Epidermal melanocyte (primary cell): ENCODE measurements at regions not wholly inside any gene's neighbourhood (a gene's known extent, or its start where the extent isn't known, plus 50 kb on each side); places are given as distances from the start of the nearest gene placed in this dataset.
"Not testable (repeated sequence)": the region's sequence is repeated elsewhere in the genome, so short reads cannot be mapped to it uniquely, and the experiment has no call there.

Source experiments
- DNase-seq: peaks from one replicate; pipeline ENCODE4 v3.0.0; 2011; ENCODE audit warnings: low spot score; ENCODE audit not compliant: insufficient read length

DNA sequence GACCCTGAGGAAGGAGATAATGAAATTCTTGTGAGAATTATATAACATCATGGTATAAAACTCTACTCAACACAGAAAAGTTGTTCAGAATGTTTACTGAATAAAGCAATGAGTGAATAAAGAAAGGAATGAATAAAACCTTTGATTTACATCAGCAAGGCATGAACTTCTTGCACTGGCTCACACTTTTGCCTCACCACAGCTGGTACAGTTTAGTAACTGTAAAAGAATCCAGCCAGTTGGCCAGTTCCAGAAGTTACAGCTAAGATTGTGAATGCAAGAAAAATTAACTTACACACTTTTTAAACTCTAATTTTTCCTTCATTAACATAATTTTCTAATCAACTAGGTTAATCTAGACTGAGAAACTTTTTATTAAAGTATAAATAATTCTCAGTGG is 490.9 kb downstream of the NFIB start:
- DNase-seq = no peak

DNA sequence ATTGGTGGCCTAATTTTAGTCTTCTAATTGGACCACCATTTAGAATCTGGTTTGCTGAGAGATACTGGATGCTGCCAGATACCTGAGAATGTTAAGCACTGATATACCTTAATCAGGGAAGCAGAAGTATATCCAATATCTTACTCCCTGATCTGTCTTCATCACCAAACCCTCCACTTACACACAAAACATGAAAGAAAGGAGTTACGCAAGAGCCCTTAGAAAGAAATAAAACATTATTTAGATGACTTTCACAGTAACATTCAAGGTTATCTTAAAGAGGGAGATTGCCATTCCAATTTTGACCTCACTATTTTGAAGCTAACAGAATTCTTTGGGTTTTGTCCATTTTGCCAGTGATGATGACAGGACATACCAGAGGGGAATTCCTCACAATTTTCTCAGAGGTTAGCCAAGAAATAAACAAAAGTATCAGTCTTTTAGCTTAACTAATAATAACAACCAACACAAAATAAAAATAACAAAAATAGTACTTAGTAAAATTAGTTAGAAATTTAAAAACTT is 496.1 kb downstream of the NFIB start:
- DNase-seq = no peak

DNA sequence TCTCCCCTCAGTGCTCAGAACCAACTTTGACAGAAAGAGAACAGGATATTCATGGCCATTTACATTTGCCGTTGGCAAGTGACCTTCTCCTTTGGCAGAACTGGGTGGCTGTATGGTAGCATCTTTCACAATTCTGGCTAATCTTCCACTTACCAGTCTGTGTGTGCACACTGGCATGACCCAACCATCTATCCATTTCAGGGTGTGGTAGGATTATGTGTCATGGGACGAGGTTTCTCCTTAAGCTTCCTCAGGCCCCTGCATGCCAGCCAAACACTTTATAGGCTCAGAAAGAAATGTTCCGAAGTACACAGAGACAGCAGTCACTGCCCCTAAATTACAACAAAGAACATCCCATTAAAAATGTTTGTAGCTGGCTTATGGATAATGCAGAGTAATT is 497.1 kb downstream of the NFIB start:
- no peak for DNase-seq

DNA sequence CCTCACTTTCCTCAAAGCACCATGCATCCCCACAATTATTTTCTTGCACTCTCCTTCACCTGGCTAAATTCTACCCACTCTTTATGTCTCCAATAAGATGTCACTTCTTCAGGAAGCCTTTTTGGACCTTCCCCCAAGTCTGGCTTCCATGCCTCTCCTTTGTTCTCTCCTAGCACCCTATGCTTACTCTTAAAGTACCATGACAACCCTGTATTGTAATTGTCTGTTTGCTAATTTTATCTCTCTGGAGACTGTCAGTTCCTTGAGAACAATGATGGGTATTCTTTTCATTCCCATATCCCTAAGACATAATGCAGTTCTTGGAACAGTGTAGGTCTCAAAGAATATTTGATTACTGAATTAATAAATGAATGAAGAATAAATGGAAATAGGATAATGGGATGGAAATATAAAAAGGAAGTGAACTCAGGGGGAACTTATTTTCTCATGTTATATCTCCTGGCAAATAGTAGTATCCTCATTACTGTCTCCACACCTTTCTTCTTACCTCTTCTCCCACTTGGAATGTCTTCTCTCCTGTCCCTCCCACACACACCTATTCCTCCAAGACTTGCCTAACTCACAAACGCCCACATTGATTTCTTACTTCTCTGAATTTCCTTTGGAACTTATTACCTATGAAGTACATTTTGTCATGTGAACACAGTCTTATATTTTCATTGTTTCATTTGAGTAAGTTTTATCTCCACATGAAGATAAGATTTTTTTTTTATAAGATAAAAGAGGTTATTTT is 499.1 kb downstream of the NFIB start:
- no peak for DNase-seq

DNA sequence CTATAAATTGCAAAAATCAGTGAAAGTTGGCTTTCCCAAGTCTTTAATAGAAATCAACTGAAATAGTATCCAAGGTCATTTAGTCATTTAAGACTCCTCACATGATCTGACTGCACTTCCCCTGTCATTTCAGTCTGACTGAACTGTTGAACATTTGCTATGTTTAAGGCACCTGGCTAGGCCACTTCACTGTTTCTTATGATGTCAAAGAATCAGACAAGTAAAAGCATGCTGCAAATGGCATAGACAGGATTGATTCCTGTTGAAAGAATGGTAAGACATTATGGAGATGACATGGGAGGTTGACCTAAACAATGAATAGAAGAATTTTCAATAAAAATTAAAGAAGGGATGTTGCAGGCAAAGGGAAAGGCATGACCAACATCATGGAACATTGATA is 502.1 kb downstream of the NFIB start:
- no peak for DNase-seq

DNA sequence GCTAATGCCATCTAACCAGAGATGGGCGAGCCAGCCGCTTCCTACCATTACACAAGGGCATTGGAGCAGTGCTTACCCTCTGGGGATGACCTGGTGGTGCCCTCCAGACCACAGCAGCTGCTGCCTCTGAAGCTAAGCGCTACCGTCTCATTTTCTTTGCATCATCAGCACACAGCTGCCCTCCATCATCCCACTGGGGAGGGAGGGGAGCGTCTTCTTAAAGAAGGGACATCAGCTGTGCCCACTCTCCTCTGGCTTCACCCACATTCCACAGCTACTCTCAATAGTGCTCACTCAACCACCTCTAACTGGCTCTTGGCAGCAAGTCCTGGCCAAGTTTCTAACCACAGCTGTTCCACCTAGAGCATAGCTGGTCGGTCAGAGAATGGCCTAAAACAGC is 503.4 kb downstream of the NFIB start:
- no peak for DNase-seq

DNA sequence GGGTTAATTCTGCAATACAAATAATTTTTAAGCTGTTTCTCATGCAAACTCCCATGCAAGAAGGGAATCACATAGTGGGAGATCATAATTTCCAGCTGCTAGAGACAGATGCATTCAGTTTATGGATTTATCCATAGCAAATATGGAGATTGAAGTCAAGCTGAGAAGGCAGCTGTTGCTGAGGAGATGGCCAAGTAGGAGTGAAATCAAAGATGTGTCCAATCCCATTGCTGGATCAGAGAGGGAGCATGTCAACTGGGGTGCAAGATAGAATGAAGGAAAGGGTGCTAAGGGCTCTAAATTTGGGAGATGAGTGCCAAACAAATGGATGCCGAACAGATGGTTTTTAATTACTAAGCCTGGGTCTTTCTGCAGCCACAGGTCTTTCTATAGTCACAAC is 504.5 kb downstream of the NFIB start:
- DNase-seq = no peak

DNA sequence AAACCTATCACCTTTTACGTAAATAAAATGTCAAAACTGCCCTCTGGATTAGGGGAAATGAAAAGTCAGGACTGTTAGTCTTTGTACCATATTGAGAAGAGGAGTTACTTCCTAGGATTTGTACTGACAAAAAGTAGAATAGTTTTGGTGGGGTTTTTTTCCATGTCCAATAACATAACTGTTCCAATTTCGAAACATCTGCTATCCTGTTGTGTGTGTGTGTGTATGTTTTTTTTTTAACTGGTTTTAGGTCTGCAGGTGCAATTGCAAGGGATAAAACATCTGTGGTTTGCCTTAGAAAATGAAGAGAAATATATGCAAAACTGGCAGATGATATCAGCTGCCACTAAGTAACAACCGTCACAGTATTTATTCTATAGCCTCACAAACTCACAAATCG is 506.8 kb downstream of the NFIB start:
- no peak for DNase-seq

DNA sequence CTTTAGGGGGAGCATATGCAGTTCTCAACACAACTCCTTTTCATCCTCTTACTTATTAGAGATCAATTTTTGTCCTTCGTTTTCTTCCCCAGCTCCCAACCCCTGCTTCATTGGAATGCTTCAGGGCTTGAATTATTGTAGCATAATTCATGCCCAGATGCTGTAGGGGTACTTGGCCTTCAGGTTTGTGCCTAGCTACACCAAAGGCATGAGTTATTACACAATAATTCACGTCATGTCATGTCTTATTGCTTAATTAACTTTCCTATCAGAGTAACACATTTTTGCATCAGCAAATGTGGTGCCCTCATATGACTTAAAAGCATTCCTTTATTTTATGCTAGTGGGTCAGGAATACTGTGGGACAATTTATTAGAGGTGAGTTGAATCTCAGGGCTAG is 507.2 kb downstream of the NFIB start:
- DNase-seq = no peak

DNA sequence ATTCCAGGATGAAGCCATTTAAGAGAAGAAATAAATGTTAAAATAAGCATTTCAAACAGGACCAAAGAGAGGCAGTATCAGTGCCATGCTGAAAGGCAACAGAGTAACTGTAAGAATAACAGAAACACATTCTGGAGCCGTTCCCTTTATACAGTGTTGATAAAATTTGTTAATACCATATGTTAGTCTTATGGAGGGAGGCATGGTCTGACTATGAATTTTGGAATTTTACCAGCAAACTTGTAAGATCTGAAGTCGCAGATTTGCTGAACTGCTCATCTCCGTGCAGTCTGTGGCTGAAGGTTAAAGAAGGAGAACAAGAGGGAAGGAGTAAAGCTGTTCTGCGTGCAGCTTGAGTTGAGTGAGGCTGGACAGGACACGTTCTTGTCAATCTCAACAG is 508.4 kb downstream of the NFIB start:
- DNase-seq = no peak

DNA sequence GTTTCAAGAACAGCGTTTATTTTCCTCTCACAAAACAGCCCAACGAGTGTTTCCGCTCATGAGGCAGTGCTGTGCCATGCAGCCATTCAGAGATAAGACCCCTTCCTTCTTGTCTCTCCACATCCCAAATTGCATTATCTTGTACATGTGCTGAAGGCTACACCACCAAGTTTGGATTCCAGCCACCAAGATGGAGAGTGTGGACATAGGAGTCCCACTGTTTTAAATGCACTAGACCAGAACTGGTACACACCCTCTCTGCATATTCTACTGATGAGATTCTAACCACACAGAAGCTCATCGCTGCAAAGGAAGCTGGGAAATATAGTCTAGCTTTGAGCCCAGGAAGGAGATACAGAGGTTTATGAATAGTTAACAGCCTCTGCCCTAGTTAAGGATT is 509.4 kb downstream of the NFIB start:
- DNase-seq = no peak

DNA sequence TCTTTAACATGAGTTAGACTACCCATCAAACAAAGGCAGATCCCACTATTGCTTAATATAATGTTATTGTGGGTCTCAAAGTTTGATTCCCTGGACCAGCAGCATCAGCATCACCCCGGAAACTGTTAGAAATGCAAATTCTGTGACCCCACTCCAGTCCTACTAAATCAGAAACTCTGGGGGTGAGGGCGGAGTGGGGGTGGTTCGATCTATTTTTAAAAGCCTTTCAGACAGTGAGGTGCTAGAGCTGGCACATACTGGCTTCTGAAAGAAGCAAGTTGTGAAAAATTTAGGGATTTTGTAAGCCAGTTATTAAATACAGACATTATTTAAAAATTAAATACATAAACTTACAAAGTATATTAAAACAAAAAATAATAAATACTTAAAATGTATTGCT is 513.2 kb downstream of the NFIB start:
- no peak for DNase-seq

DNA sequence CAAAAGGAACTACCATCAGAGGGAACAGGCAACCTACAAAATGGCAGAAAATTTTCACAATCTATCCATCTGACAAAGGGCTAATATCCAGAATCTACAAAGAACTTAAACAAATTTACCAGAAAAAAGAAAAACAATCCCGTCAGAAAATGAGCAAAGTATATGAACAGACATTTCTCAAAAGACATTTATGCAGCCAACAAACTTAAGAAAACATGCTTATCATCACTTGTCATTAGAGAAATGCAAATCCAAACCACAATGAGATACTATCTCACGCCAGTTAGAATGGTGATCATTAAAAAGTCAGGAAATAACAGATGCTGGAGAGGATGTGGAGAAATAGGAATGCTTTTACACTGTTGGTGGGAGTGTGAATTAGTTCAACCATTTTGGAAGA is 516.2 kb downstream of the NFIB start:
- DNase-seq = not testable (repeated sequence)

DNA sequence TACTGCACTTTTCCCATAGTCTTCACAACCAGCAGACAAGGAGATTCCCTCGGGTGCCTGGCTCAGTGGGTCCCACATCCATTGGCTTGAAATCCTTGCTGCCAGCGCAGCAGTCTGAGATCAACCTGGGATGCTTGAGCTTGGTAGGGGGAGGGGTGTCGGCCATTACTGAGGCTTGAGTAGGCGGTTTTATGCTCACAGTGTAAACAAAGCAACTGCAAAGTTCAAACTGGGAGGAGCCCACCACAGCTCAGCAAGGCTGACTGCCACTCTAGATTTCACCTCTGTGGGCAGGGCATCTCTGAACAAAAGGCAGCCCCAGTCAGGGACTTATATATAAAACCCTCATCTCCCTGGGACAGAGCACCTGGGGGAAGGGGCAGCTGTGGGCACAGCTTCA is 512.3 kb upstream of the MPDZ start:
- no peak for DNase-seq

DNA sequence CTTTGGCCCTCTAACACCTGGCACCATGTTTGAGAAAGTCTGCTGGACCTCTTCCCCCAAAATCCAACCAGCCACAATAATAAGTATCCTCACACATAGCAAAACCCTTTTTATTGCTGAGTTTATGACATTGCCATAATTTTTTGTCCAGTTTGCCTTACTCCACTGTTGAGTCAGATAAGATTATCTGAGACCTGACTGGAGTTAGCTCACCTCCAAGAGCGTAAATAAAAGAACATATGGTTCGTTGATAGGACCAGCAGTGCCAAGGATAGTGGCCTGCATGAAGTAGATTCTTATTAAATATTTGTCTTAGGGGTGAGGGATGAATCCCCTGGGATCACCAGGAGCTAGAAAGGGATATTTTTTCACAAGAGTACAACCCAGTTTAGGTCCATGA is 510.6 kb upstream of the MPDZ start:
- no peak for DNase-seq

DNA sequence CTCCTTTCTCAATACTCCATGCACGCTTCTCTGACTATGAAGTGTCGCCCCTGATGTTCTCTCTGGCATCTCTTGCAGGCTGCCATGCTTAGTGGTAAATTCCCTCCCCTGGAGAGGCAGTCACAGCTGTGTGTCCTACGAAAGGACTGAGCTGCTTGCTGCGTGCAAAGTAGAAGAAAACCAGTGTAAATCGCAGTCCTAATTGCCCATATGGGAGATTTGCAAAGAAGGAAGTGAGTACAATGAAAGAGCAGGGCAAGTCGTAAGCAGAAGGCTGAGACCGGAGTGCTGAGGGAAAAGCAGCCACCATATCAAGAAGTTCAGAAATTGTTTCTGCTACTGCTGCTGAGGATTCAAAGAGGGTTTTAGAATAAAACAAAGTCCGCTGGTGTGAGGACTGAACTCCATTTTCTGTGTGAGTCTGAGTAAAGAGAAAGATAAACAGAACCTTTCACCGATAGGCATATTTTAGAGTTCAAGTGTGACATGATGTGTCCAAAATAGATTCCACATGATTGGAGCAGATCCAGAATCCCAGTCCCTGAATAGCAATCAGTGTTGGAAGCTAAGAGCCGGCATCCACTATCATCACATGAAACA is 507.8 kb upstream of the MPDZ start:
- no peak for DNase-seq

DNA sequence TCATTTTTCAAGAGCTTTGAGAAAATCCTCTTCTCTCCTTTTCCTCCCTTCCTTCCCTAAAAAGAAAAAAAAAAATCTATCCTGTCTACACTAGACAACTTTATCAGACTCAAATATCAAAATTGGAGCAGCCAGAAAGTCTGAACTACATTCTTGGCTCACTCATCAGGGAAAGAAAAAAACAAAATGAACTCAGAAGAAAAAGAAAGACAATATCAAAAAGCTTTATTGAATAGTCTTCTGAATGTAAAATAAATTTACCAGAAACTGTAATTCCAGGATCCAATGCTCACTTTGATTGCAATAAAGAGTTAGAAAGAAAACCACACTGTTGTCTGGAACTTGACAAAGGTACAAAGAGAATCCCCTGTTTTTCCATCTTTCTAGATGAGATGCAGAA is 507.2 kb upstream of the MPDZ start:
- no peak for DNase-seq

DNA sequence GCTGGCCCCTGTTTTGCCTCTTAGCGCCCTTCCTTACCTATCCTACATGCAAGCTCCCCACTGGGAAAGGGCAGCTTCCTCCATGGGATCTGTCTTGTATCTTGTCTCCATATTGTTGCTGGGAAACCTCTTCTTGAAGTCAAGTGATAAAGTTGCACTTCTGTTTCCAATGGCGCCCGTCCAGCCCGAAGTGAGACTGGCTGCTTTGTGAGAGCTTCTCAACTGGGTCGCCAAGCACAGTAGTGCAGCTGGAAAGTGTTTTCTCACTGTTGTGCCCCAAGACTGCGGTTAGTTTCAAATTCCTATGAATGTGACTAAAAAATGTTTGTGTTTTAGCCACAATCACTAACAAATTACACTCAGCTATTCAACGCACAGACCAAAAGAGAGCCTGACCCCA is 506.6 kb upstream of the MPDZ start:
- DNase-seq = no peak

DNA sequence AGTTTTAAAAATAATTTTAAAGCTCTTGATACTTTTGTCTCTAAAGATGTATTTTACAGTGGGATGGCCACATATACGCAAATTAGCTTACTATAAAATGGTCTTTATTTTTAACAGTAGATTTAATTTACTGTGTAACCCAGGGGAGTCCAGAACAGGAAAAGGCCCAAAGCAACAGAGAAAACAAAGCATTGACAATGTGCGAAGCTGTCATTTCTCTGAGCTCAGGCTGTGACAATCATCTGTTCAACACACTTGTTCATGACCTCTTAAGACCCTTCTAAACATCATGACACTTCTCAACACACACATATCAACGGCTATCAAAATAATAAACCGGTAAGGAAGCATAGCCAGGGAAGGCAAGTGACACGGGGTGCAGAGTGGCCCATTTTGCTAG is 499.6 kb upstream of the MPDZ start:
- no peak for DNase-seq

DNA sequence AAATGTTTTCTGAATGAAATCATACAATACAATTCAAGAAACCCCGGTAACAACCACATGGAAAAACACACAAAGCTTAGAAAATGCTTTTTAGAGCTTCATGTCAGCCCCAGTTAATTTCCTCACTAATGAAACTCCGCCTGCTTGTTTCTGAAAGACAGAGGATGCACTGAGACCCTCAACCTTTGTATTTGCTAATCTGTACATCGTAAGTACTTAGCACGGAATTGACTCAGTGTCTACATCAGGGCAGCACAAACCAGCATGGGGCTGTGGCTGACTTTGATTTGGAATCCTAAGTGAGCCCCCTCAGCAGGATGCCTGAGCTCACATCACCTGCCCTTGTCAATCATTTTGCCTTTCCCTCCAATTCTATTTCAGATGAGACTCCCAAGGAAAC is 499.1 kb upstream of the MPDZ start:
- no peak for DNase-seq

DNA sequence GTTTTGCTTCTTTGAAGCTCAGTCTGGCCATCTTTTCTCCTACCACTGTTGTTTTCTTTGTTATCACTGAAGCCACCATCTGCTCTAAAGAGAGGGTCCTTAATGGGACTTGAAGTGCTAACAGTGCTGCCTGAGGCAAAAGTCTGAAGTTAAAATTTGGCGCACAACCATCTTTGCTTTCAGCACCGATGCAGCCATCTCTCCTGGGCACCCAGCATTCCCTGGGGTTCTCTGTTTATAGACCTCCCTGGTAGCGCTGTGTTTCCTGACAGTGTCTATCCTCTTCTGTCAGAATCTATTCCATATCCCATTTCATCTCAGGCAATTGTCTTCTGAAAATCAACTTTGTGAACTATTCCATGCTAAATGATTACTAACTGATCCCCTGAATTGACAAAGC is 491.5 kb upstream of the MPDZ start:
- no peak for DNase-seq

DNA sequence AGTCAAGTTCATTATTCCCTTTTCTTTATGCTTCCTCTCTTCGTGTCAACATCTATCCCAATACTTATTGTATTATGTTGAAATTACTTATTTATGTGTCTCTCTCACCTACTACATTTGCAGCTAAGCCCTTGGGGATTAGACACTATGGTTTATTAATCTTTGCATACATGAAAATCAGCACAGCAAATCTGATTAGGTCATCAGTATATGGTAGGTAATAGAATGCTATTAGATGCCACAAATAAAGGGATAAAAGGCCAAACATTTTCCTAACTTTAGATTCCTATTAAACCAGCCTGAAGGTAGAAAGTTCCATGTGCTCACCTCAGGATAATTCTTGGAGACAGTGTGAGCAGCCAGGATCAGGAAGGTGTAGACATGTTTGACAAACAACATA is 490.1 kb upstream of the MPDZ start:
- no peak for DNase-seq

DNA sequence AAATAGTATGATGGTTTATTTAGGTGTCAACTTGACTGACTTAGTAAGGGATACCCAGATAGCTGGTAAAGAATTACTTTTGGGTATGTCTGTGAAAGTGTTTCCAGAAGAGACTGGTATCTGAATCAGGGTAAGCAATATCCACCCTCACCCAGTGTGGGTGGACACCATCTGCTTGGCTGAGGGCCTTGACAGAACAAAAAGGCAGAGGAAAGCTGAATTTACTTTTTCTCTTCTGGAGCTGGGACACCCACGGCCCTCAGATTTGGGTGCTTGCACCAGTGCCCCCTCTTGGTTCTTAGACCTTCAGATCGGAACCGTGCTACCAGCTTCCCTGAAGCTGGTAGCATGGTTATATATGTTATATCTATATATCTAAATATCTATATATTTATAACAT is 489.5 kb upstream of the MPDZ start:
- no peak for DNase-seq
